Stomach (tissue), 8 donors: ENCODE measurements at regions not wholly inside any gene's neighbourhood (a gene's known extent, or its start where the extent isn't known, plus 50 kb on each side); places are given as distances from the start of the nearest gene placed in this dataset.
"Not testable (repeated sequence)": the region's sequence is repeated elsewhere in the genome, so short reads cannot be mapped to it uniquely, and the experiment has no call there.

Source experiments
- DNase-seq, 2 donors: peaks; one replicate each; pipeline versions ENCODE4 v3.0.0 to v3.0.0-alpha.2; 2013 to 2019
- H3K27ac ChIP-seq, 5 donors: fragments of 200-600 bp in 4 of 5; sonication (generic) in 4 of 5; one replicate each; pipeline ENCODE4 v1.5.1; 2013 to 2019; ENCODE audit warnings: mild to moderate bottlenecking in 1 of 5, moderate library complexity in 1 of 5
- H3K27me3 ChIP-seq, 3 donors: fragments of 200-600 bp; sonication (generic); one replicate each; pipeline ENCODE4 v1.5.1; 2017 to 2019; ENCODE audit warnings: mixed run types in 1 of 3
- H3K36me3 ChIP-seq, 4 donors: fragments of 200-600 bp; sonication (generic); 1 replicate in 3 of 4; 2 replicates in 1 of 4; pipeline ENCODE4 v1.5.1; 2016 to 2019
- H3K4me1 ChIP-seq, 4 donors: fragments of 200-600 bp; sonication (generic); one replicate each; pipeline ENCODE4 v1.5.1; 2016 to 2019
- H3K4me3 ChIP-seq, 4 donors: fragments of 200-600 bp; sonication (generic) in 3 of 4; one replicate each; pipeline ENCODE4 v1.5.1; 2016 to 2019; ENCODE audit warnings: mild to moderate bottlenecking in 1 of 4
- H3K9me3 ChIP-seq, 4 donors: fragments of 200-600 bp; sonication (generic); one replicate each; pipeline ENCODE4 v1.5.1; 2016 to 2019
- EP300 ChIP-seq: sonication (generic); formaldehyde crosslinking; IDR thresholded peaks from one replicate; pipeline ENCODE4 v1.6.1; 2017; ENCODE audit warnings: antibody characterized with exemption
- POLR2A ChIP-seq, 4 donors: fragments of 450-650 bp; IDR thresholded peaks; one replicate each; pipeline ENCODE4 v1.6.1; 2016; ENCODE audit warnings: antibody characterized with exemption in 4 of 4, control low read depth in 2 of 4, mild to moderate bottlenecking in 1 of 4, moderate library complexity in 1 of 4
- POLR2AphosphoS5 ChIP-seq, 3 donors: sonication (generic); formaldehyde crosslinking; IDR thresholded peaks; one replicate each; pipeline ENCODE4 v1.6.1; 2016; ENCODE audit warnings: antibody characterized with exemption in 3 of 3
- WGBS, 5 donors: extraction: QIAGEN DNeasy Blood & Tissue Kit in 3 of 5; methylation state at CpG; one replicate each; pipeline versions ENCODE4 v1.1.5 to v1.1.7; 2013 to 2018; 5-methylcytosine and 5-hydroxymethylcytosine counted together
- intact Hi-C: fragments of 100-400 bp; cut with DNase I; formaldehyde crosslinking; loops from one replicate; pipeline ENCODE4 v1.15.1; 2023; ENCODE audit warnings: low total_unique reads
- TF ChIP-seq, protein P1 (sequence below), 7 experiments: fragments of 450-650 bp in 4 of 7; fragments of 200-600 bp in 3 of 7; sonication (generic) in 3 of 7; IDR thresholded peaks; one replicate each; pipeline ENCODE4 v1.5.1; 2016 to 2019; ENCODE audit warnings: antibody characterized with exemption in 7 of 7, control low read depth in 2 of 7, mild to moderate bottlenecking in 1 of 7
- donor health status: healthy with polysubstance abuse.
- donor health status: Bipolar disorder and iron deficiency.
- donor health status: healthy.

DNA sequence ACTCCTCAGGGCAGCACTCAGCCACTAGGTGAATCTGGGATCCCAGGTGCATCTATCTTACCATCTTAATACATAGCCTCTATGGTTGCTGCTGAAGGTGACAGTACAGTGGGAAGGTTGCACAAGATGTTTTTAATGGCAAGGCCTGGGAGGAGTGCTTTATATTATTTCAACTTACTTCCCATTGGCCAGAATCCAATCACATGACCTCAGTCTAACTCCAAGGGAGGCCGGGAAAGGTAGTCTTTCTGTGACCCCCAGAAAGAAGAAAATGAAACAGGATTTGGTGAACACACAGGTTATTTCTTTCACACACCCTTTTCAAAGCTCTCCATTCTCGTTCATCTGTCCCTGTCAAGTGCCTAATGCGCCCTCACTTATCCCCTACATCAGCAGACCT lies 189.1 kb upstream of the ATP6AP2 start:
- intact Hi-C loops = no loop called here
- no peaks in the 10 kb centered on the region for H3K4me1 ChIP-seq
- no peak overlapping the region for H3K27ac ChIP-seq
- TF ChIP-seq POLR2AphosphoS5 (IDR thresholded peaks at IDR 0.05) (no peak), POLR2A (IDR thresholded peaks at IDR 0.05) (no peak), EP300 (no peak)
- TF ChIP-seq, protein P1, sequence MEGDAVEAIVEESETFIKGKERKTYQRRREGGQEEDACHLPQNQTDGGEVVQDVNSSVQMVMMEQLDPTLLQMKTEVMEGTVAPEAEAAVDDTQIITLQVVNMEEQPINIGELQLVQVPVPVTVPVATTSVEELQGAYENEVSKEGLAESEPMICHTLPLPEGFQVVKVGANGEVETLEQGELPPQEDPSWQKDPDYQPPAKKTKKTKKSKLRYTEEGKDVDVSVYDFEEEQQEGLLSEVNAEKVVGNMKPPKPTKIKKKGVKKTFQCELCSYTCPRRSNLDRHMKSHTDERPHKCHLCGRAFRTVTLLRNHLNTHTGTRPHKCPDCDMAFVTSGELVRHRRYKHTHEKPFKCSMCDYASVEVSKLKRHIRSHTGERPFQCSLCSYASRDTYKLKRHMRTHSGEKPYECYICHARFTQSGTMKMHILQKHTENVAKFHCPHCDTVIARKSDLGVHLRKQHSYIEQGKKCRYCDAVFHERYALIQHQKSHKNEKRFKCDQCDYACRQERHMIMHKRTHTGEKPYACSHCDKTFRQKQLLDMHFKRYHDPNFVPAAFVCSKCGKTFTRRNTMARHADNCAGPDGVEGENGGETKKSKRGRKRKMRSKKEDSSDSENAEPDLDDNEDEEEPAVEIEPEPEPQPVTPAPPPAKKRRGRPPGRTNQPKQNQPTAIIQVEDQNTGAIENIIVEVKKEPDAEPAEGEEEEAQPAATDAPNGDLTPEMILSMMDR (IDR thresholded peaks at IDR 0.05) = no peak
- WGBS, 5 donors = 48 to 80% (median 51%) methylated on average over 3 of the region's 3 CpGs
- peaks cover 0 to 19% (median 2%) of the 10 kb centered on the region in 4 donors for H3K9me3 ChIP-seq
- no peaks in the 10 kb centered on the region for H3K36me3 ChIP-seq
- no peaks in the 10 kb centered on the region for H3K27me3 ChIP-seq
- DNase-seq = no peak
- no peak overlapping the region for H3K4me3 ChIP-seq

- no peaks in the 10 kb centered on the region for H3K4me1 ChIP-seq
- H3K9me3 ChIP-seq = peaks cover 0 to 9% (median 0%) of the 10 kb centered on the region in 4 donors
- WGBS, 5 donors = 66 to 93% (median 89%) methylated on average over 2 of the region's 2 CpGs
- no peak overlapping the region for H3K4me3 ChIP-seq
- intact Hi-C loops = no loop called here
- no peaks in the 10 kb centered on the region for H3K36me3 ChIP-seq
- H3K27ac ChIP-seq = no peak overlapping the region
- no peaks in the 10 kb centered on the region for H3K27me3 ChIP-seq
- TF ChIP-seq, protein P1 (IDR thresholded peaks at IDR 0.05) = no peak
- TF ChIP-seq POLR2AphosphoS5 (IDR thresholded peaks at IDR 0.05) (no peak), POLR2A (IDR thresholded peaks at IDR 0.05) (no peak), EP300 (no peak)
- DNase-seq = no peak
Observed at GRCh38 chrX:40389555-40389954, 191.2 kb upstream of the ATP6AP2 start.

GRCh38 chrX:40388441-40388840 lies 192.3 kb upstream of the ATP6AP2 start:
- no peaks in the 10 kb centered on the region for H3K27me3 ChIP-seq
- TF ChIP-seq POLR2AphosphoS5 (IDR thresholded peaks at IDR 0.05) (no peak), POLR2A (IDR thresholded peaks at IDR 0.05) (no peak), EP300 (no peak)
- TF ChIP-seq, protein P1 (IDR thresholded peaks at IDR 0.05) = no peak
- intact Hi-C loops = no loop called here
- 70 to 92% (median 82%) methylated on average over 5 of the region's 5 CpGs for WGBS, 5 donors
- no peak overlapping the region for H3K27ac ChIP-seq
- peaks cover 0 to 5% (median 0%) of the 10 kb centered on the region in 4 donors for H3K9me3 ChIP-seq
- H3K4me1 ChIP-seq = no peaks in the 10 kb centered on the region
- no peak overlapping the region for H3K4me3 ChIP-seq
- no peak for DNase-seq
- H3K36me3 ChIP-seq = no peaks in the 10 kb centered on the region

DNA sequence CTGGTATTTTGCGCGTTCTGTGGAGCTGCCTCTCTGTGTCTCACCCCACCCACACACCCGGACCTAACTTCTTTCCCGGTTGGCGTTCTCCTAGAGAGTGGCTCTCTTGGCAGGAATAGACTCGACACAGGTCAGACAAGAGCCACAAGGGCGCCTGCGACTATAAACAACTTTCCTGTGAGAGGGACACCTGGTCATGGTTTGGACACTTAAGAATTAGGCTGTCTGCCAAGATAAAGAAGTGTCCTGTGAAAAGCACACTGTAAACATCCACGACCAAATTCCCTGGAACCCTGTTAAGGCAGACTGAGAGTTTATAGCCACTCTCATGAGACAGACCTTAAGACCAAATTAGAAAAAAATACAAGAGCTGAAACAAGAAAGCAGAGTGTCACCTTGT lies 192.9 kb upstream of the ATP6AP2 start:
- intact Hi-C loops, H3K4me1 ChIP-seq, H3K4me3 ChIP-seq, H3K27me3 ChIP-seq, H3K27ac ChIP-seq, H3K9me3 ChIP-seq, H3K36me3 ChIP-seq, DNase-seq: not testable (repeated sequence)
- 46 to 70% (median 61%) methylated on average over 1 to 9 of the region's 9 CpGs for WGBS, 5 donors

DNA sequence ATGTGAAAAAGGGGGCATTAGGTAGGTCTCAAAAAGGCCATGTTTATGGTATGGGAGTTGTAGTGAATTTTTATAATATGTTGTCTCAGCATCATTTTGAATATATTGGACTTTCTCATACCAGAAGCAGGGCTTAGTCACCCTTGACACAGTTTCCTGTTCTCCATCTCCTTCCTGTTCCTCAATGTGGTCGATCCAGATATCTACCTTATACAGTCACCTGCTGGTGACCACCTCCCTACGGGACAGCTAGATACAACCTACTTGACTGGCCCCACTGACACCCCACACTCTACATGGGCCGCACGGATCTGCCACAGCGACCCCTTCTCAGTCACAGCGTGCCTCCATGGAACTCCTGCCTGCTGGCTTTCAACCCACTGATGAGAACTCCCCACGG lies 193.5 kb upstream of the ATP6AP2 start:
- H3K36me3 ChIP-seq, H3K27ac ChIP-seq, DNase-seq, H3K4me1 ChIP-seq, H3K9me3 ChIP-seq, H3K4me3 ChIP-seq, intact Hi-C loops, H3K27me3 ChIP-seq: not testable (repeated sequence)
- WGBS, 5 donors = 50 to 84% (median 83%) methylated on average over 1 to 7 of the region's 7 CpGs
